ENCODE measurements at regions not wholly inside any gene's neighbourhood (a gene's known extent, or its start where the extent isn't known, plus 50 kb on each side); places are given as distances from the start of the nearest gene placed in this dataset.
A peak's percentile ranks its signal among the peaks of the same experiment; 100 is the strongest.

- Mint-ChIP-seq H3K4me3 (no peak overlapping the region), H3K27ac (no peak overlapping the region), H3K27me3 (ENCODE audit: insufficient read depth) (no peaks in the 10 kb centered on the region), H3K4me1 (peaks cover 5% of the 10 kb centered on the region), H3K36me3 (ENCODE audit: low read depth) (no peaks in the 10 kb centered on the region), H3K9me3 (no peaks in the 10 kb centered on the region)
- H3K9me3 ChIP-seq (ENCODE audit: control insufficient read depth, low read length): no peaks in the 10 kb centered on the region
- 90 to 98% methylated on average over 1 to 3 of the region's 3 CpGs for WGBS, 2 experiments (ENCODE audit: insufficient coverage in 1 of 2, insufficient read length in 1 of 2)
- H3K9ac ChIP-seq (ENCODE audit: extremely low read depth, low read length, poor library complexity, severe bottlenecking): no peak overlapping the region
- no peaks in the 10 kb centered on the region for H3K4me1 ChIP-seq (ENCODE audit: control insufficient read depth, insufficient read depth, low read length)
- H3K36me3 ChIP-seq (ENCODE audit: control insufficient read depth, insufficient read depth, low read length): no peaks in the 10 kb centered on the region
- DNase-seq: no peak
- TF ChIP-seq CTCF (conservative IDR thresholded peaks at IDR 0.05): no peak
- H3K27me3 ChIP-seq (ENCODE audit: control insufficient read depth, insufficient read depth, low read length, poor library complexity, severe bottlenecking): no peaks in the 10 kb centered on the region
- no peak overlapping the region for H3K4me3 ChIP-seq (ENCODE audit: low read length)
- no peak overlapping the region for H3K27ac ChIP-seq (ENCODE audit: low read depth, low read length)
Measured at GRCh38 chr18:43877616-43878321, 600.5 kb upstream of the SYT4 start.

- H3K4me1 Mint-ChIP-seq: peaks cover 5% of the 10 kb centered on the region
- Histone ChIP-seq H3K4me1 (ENCODE audit: control insufficient read depth, insufficient read depth, low read length) (no peaks in the 10 kb centered on the region), H3K9ac (ENCODE audit: extremely low read depth, low read length, poor library complexity, severe bottlenecking) (no peak overlapping the region), H3K9me3 (ENCODE audit: control insufficient read depth, low read length) (no peaks in the 10 kb centered on the region), H3K27me3 (ENCODE audit: control insufficient read depth, insufficient read depth, low read length, poor library complexity, severe bottlenecking) (no peaks in the 10 kb centered on the region), H3K36me3 (ENCODE audit: control insufficient read depth, insufficient read depth, low read length) (no peaks in the 10 kb centered on the region), H3K27ac (ENCODE audit: low read depth, low read length) (no peak overlapping the region), H3K4me3 (ENCODE audit: low read length) (no peak overlapping the region)
- H3K9me3 Mint-ChIP-seq: no peaks in the 10 kb centered on the region
- H3K36me3 Mint-ChIP-seq (ENCODE audit: low read depth): no peaks in the 10 kb centered on the region
- no peak overlapping the region for H3K27ac Mint-ChIP-seq
- no peak overlapping the region for H3K4me3 Mint-ChIP-seq
- no peaks in the 10 kb centered on the region for H3K27me3 Mint-ChIP-seq (ENCODE audit: insufficient read depth)
- TF ChIP-seq CTCF (conservative IDR thresholded peaks at IDR 0.05): no peak
- WGBS, 2 experiments (ENCODE audit: insufficient coverage in 1 of 2, insufficient read length in 1 of 2): 80 to 97% methylated on average over 1 to 3 of the region's 3 CpGs
- no peak for DNase-seq
Measured at GRCh38 chr18:43879415-43879814, 602.1 kb upstream of the SYT4 start.

DNA sequence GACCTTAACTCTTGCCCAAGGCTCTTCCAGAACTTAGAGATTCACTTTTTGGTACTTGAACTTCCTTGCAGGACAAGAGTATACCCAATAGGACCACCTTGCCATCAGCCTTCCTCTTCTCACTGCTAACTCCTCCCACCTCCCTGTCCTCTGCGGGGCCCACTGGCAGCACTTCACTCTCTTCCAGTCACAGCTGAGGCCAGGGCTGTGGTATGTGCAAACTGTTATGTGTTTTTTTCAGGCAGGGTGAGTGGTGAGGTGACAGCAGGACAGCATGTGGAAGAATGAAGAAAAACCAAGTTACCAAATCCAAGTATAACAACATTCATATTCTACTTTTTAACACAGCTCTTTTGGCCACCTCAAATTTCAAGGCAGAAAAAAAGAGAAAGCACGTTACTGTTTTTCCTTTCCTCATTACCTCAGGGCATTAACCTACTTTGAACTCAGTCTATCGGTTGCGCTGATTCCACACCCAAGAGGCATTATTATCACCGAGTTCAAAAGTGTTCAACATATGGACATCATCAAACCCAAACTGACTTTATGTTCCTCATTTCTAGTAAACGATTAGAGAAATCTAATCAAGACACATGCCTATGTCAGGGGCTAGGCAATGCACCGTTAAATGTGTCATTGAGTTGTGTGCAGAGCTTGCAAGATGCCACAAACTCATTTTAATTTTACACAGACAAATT is 605.2 kb upstream of the SYT4 start:
- H3K4me1 Mint-ChIP-seq: peaks cover 8% of the 10 kb centered on the region

More for the DNA sequence above, 605.2 kb upstream of the SYT4 start:
- DNase-seq: peak; percentile 48
- H3K4me3 ChIP-seq (ENCODE audit: low read length): no peak overlapping the region
- H3K4me1 ChIP-seq (ENCODE audit: control insufficient read depth, insufficient read depth, low read length): no peaks in the 10 kb centered on the region
- H3K27ac Mint-ChIP-seq: no peak overlapping the region
- 79 to 94% methylated on average over 4 to 7 of the region's 7 CpGs for WGBS, 2 experiments (ENCODE audit: insufficient coverage in 1 of 2, insufficient read length in 1 of 2)
- no peaks in the 10 kb centered on the region for H3K36me3 Mint-ChIP-seq (ENCODE audit: low read depth)
- no peak overlapping the region for H3K9ac ChIP-seq (ENCODE audit: extremely low read depth, low read length, poor library complexity, severe bottlenecking)
- H3K27me3 ChIP-seq (ENCODE audit: control insufficient read depth, insufficient read depth, low read length, poor library complexity, severe bottlenecking): no peaks in the 10 kb centered on the region
- no peaks in the 10 kb centered on the region for H3K9me3 ChIP-seq (ENCODE audit: control insufficient read depth, low read length)
- no peak for TF ChIP-seq CTCF (conservative IDR thresholded peaks at IDR 0.05)
- no peak overlapping the region for H3K27ac ChIP-seq (ENCODE audit: low read depth, low read length)
- no peaks in the 10 kb centered on the region for H3K9me3 Mint-ChIP-seq
- no peaks in the 10 kb centered on the region for H3K27me3 Mint-ChIP-seq (ENCODE audit: insufficient read depth)
- H3K36me3 ChIP-seq (ENCODE audit: control insufficient read depth, insufficient read depth, low read length): no peaks in the 10 kb centered on the region
- H3K4me3 Mint-ChIP-seq: no peak overlapping the region

Measured in endodermal cell (in vitro differentiated cells).